SK-N-SH treated with all-trans-retinoic acid at 6 μM for 48 hours (cell line): ENCODE measurements at regions not wholly inside any gene's neighbourhood (a gene's known extent, or its start where the extent isn't known, plus 50 kb on each side); places are given as distances from the start of the nearest gene placed in this dataset.
A peak's percentile ranks its signal among the peaks of the same experiment; 100 is the strongest.

Experiments
- ATAC-seq: fragments of 200-7000 bp; cut with Tn5 transposase; 3 replicates; pipeline ENCODE4 v1.9.1; 2020; ENCODE audit warnings: mild to moderate bottlenecking, moderate library complexity
- BACH2 ChIP-seq: fragments of 250-450 bp; sonication (Bioruptor Pico); IDR thresholded peaks from 2 replicates; pipeline ENCODE4 v1.9.0; 2021; ENCODE audit warnings: mild to moderate bottlenecking, borderline replicate concordance
- CSDC2 ChIP-seq: fragments of 250-450 bp; sonication (Bioruptor Pico); IDR thresholded peaks from 2 replicates; pipeline ENCODE4 v1.5.0; 2020; ENCODE audit warnings: mild to moderate bottlenecking, moderate library complexity
- ESRRG ChIP-seq: fragments of 250-450 bp; sonication (Bioruptor Pico); IDR thresholded peaks from 2 replicates; pipeline ENCODE4 v1.6.1; 2021; ENCODE audit warnings: mild to moderate bottlenecking
- ISL1 ChIP-seq: fragments of 250-450 bp; sonication (Bioruptor Pico); IDR thresholded peaks from 2 replicates; pipeline ENCODE4 v2.1.2; 2022; ENCODE audit warnings: mild to moderate bottlenecking, moderate library complexity
- OSR1 ChIP-seq: fragments of 250-450 bp; sonication (Bioruptor Pico); IDR thresholded peaks from 2 replicates; pipeline ENCODE4 v1.8.0; 2022; ENCODE audit warnings: moderate library complexity, mild to moderate bottlenecking, inconsistent platforms
- PPARA ChIP-seq: fragments of 250-450 bp; sonication (Bioruptor Pico); IDR thresholded peaks from 2 replicates; pipeline ENCODE4 v1.5.0; 2020; ENCODE audit warnings: mild to moderate bottlenecking, borderline replicate concordance
- RARB ChIP-seq: fragments of 250-450 bp; sonication (Bioruptor Pico); IDR thresholded peaks from 2 replicates; pipeline ENCODE4 v1.8.0; 2021; ENCODE audit warnings: mild to moderate bottlenecking, moderate library complexity
- SNAI2 ChIP-seq: fragments of 250-450 bp; sonication (Bioruptor Pico); IDR thresholded peaks from 2 replicates; pipeline ENCODE4 v1.5.0; 2020; ENCODE audit warnings: mild to moderate bottlenecking, moderate library complexity
- TCF4 ChIP-seq: fragments of 250-450 bp; sonication (Bioruptor Pico); IDR thresholded peaks from 2 replicates; pipeline ENCODE4 v1.8.0; 2021; ENCODE audit warnings: mild to moderate bottlenecking, moderate library complexity, borderline replicate concordance
- TOX ChIP-seq: fragments of 250-450 bp; sonication (Bioruptor Pico); IDR thresholded peaks from 2 replicates; pipeline ENCODE4 v1.8.0; 2021; ENCODE audit warnings: mild to moderate bottlenecking, moderate library complexity, borderline replicate concordance
- ZC3H10 ChIP-seq: fragments of 250-450 bp; sonication (Bioruptor Pico); IDR thresholded peaks from 2 replicates; pipeline ENCODE4 v1.5.1; 2021; ENCODE audit warnings: mild to moderate bottlenecking, moderate library complexity
- ZFP30 ChIP-seq: fragments of 450-650 bp; formaldehyde crosslinking; IDR thresholded peaks from 2 replicates; pipeline ENCODE4 v1.5.0; 2022; ENCODE audit warnings: mild to moderate bottlenecking, moderate library complexity
- ZNF565 ChIP-seq: fragments of 450-650 bp; formaldehyde crosslinking; conservative IDR thresholded peaks from 2 replicates; pipeline ENCODE4 v1.5.0; 2020; ENCODE audit warnings: low read depth, mild to moderate bottlenecking, moderate library complexity
- ZNF70 ChIP-seq: fragments of 450-650 bp; formaldehyde crosslinking; IDR thresholded peaks from 2 replicates; pipeline ENCODE4 v1.5.0; 2020; ENCODE audit warnings: mild to moderate bottlenecking, moderate library complexity
- ZNF8 ChIP-seq: fragments of 450-650 bp; formaldehyde crosslinking; IDR thresholded peaks from 2 replicates; pipeline ENCODE4 v1.5.0; 2020; ENCODE audit warnings: mild to moderate bottlenecking, moderate library complexity
- TF ChIP-seq, protein P1 (sequence below): fragments of 250-450 bp; sonication (Bioruptor Pico); IDR thresholded peaks from 2 replicates; pipeline ENCODE4 v1.5.0; 2020; ENCODE audit warnings: mild to moderate bottlenecking, moderate library complexity
- TF ChIP-seq, protein P2 (sequence below): fragments of 250-450 bp; sonication (Bioruptor Pico); IDR thresholded peaks from 2 replicates; pipeline ENCODE4 v1.5.1; 2021; ENCODE audit warnings: mild to moderate bottlenecking, moderate library complexity
- TF ChIP-seq, protein P3 (sequence below): fragments of 250-450 bp; sonication (Bioruptor Pico); IDR thresholded peaks from 2 replicates; pipeline ENCODE4 v1.8.0; 2021; ENCODE audit warnings: low read depth, mild to moderate bottlenecking, moderate library complexity, borderline replicate concordance

DNA sequence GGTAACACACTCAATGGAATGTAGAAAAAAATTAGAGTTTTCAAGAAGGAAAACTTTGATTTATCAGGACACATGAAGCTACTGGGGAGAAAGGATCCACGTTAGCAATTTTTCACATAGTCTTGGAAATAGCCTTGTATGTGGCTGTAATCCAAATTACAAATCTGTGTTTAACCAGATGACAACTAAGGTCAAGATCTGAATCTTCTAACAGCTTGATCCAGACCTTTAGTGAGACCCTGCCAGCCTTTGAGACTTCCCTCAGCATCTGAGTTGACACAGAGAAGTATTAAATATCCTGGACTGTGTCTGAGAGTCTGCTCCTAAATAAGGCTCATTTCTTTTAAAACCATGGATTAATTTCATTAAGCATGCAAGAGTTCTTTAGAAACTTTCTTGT lies 135.9 kb upstream of the KCNK2 start:
- 0 out of 2 replicates have a peak, but pooled peaks have one; percentile 44 for TF ChIP-seq RARB (CRISPR knock-in tag)
- TF ChIP-seq, protein P1, sequence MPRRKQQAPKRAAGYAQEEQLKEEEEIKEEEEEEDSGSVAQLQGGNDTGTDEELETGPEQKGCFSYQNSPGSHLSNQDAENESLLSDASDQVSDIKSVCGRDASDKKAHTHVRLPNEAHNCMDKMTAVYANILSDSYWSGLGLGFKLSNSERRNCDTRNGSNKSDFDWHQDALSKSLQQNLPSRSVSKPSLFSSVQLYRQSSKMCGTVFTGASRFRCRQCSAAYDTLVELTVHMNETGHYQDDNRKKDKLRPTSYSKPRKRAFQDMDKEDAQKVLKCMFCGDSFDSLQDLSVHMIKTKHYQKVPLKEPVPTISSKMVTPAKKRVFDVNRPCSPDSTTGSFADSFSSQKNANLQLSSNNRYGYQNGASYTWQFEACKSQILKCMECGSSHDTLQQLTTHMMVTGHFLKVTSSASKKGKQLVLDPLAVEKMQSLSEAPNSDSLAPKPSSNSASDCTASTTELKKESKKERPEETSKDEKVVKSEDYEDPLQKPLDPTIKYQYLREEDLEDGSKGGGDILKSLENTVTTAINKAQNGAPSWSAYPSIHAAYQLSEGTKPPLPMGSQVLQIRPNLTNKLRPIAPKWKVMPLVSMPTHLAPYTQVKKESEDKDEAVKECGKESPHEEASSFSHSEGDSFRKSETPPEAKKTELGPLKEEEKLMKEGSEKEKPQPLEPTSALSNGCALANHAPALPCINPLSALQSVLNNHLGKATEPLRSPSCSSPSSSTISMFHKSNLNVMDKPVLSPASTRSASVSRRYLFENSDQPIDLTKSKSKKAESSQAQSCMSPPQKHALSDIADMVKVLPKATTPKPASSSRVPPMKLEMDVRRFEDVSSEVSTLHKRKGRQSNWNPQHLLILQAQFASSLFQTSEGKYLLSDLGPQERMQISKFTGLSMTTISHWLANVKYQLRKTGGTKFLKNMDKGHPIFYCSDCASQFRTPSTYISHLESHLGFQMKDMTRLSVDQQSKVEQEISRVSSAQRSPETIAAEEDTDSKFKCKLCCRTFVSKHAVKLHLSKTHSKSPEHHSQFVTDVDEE (CRISPR knock-in tag) = no peak
- no peak for TF ChIP-seq BACH2 (CRISPR knock-in tag)
- TF ChIP-seq, protein P2, sequence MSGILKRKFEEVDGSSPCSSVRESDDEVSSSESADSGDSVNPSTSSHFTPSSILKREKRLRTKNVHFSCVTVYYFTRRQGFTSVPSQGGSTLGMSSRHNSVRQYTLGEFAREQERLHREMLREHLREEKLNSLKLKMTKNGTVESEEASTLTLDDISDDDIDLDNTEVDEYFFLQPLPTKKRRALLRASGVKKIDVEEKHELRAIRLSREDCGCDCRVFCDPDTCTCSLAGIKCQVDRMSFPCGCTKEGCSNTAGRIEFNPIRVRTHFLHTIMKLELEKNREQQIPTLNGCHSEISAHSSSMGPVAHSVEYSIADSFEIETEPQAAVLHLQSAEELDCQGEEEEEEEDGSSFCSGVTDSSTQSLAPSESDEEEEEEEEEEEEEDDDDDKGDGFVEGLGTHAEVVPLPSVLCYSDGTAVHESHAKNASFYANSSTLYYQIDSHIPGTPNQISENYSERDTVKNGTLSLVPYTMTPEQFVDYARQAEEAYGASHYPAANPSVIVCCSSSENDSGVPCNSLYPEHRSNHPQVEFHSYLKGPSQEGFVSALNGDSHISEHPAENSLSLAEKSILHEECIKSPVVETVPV (CRISPR knock-in tag) = no peak
- peak; percentile 76 for ATAC-seq

DNA sequence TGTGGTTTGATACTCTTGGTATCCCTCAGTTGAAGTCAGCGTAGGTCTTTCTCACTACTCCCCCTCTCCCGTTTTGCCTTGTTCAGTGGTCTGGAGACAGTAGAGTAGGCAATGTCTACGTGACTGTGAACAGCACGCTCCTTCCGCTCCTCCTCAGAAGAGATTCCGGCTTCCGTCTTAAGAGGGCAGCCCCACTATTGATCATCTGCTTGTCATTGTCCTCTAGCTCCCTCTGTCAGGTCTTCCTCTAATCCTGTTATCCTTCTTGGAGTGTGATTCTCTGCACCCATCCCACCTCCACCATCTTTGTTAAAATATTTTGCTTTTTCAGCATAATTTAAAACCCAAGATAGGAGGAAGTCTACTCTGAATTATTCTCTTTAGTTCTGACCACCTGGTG lies 129.9 kb upstream of the KCNK2 start:
- ATAC-seq = no peak
- TF ChIP-seq CSDC2 (CRISPR knock-in tag) (no peak), ZFP30 (CRISPR knock-in tag) (no peak), OSR1 (CRISPR knock-in tag) (no peak), ZC3H10 (CRISPR knock-in tag) (no peak), ZNF565 (CRISPR knock-in tag) (no peak), BACH2 (CRISPR knock-in tag) (no peak), SNAI2 (CRISPR knock-in tag) (no peak), PPARA (CRISPR knock-in tag) (no peak), RARB (CRISPR knock-in tag) (no peak)
- TF ChIP-seq, protein P1 (CRISPR knock-in tag) = no peak
- TF ChIP-seq, protein P2 (CRISPR knock-in tag) = no peak
- TF ChIP-seq, all 23 proteins: peak for 0

DNA sequence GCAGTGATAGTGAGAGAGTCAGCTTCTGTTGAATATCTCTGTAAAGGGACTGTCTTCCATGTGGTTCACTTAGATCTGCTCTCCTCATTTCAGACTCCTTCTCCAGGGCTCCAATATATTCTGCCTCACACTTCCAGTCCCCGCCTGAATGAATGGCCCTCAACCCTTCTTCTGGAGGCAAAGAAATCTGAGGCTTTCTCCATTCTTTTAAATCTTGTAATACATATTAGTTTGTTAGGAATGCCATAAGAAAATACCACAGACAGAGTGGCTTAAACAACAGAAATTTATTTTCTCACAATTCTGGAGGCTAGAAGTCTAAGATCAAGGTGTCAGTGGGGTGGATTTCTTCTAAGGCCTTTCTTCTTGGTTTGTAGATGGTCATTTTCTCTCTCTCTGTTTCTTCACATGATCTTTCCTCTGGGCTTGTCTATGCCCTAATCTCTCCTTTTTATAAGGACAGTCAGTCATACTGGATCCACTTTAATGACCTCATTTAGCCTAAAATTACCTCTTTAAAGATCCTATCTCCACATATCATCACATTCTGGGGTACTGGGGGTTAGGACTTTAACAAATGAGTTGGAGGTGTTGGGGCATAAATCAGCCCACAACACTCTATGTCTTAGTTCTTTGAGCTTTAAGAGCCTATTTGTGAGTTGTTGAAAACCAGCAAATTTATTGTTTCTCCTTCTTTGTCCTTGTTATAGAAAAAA lies 128.5 kb upstream of the KCNK2 start:
- ATAC-seq = no peak
- TF ChIP-seq, protein P1 (CRISPR knock-in tag) = no peak
- TF ChIP-seq, protein P3, sequence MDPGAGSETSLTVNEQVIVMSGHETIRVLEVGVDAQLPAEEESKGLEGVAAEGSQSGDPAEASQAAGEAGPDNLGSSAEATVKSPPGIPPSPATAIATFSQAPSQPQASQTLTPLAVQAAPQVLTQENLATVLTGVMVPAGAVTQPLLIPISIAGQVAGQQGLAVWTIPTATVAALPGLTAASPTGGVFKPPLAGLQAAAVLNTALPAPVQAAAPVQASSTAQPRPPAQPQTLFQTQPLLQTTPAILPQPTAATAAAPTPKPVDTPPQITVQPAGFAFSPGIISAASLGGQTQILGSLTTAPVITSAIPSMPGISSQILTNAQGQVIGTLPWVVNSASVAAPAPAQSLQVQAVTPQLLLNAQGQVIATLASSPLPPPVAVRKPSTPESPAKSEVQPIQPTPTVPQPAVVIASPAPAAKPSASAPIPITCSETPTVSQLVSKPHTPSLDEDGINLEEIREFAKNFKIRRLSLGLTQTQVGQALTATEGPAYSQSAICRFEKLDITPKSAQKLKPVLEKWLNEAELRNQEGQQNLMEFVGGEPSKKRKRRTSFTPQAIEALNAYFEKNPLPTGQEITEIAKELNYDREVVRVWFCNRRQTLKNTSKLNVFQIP = no peak
- TF ChIP-seq ZFP30 (CRISPR knock-in tag) (no peak), OSR1 (CRISPR knock-in tag) (no peak), CSDC2 (CRISPR knock-in tag) (no peak), ZNF8 (no peak), ISL1 (CRISPR knock-in tag) (no peak), TOX (CRISPR knock-in tag) (no peak), ESRRG (CRISPR knock-in tag) (no peak), SNAI2 (CRISPR knock-in tag) (no peak), ZNF70 (no peak), TCF4 (no peak), PPARA (CRISPR knock-in tag) (no peak)
- TF ChIP-seq, protein P2 (CRISPR knock-in tag) = no peak
